IMR-90 (cell line): ENCODE measurements at regions not wholly inside any gene's neighbourhood (a gene's known extent, or its start where the extent isn't known, plus 50 kb on each side); places are given as distances from the start of the nearest gene placed in this dataset.

ENCODE experiments used
- ATAC-seq: fragments of 200-7000 bp; cut with Tn5 transposase; 2 replicates; pipeline ENCODE4 v1.9.1; 2020; ENCODE audit warnings: low read depth, mild to moderate bottlenecking, moderate library complexity
- BruUV-seq: library from RNA; stranded (reverse); fragments of 400-500 nt; replicated peaks from 2 replicates; lab custom pipeline; 2021; lab: Mats Ljungman, UMichigan
- CTCF ChIA-PET: fragments of 300-600 bp; formaldehyde crosslinking; extraction: SDS; loops from one replicate; lab custom pipeline; 2021; ENCODE audit warnings: antibody characterized with exemption; lab: Yijun Ruan, JAX
- POLR2A ChIA-PET: fragments of 300-600 bp; sonication (Branson Sonifier 250); formaldehyde crosslinking; loops from one replicate; lab custom pipeline; 2022; ENCODE audit warnings: antibody characterized with exemption; ENCODE audit not compliant: unreplicated experiment; lab: Charles Lee
- DNase-seq: peaks from one replicate; pipeline ENCODE4 v3.0.0; 2013
- H2AFZ ChIP-seq: replicated peaks from 2 replicates; pipeline ENCODE3; 2013; ENCODE audit warnings: low read length, mild to moderate bottlenecking; ENCODE audit not compliant: poor library complexity
- H2AK5ac ChIP-seq: 2 replicates; pipeline ENCODE4 v1.6.1; 2013; ENCODE audit warnings: low read depth, low read length, inconsistent platforms
- H2AK9ac ChIP-seq: replicated peaks from 2 replicates; pipeline ENCODE3; 2013; ENCODE audit warnings: mild to moderate bottlenecking, low read depth, low read length, moderate library complexity; ENCODE audit not compliant: poor library complexity
- H2BK120ac ChIP-seq: 2 replicates; pipeline ENCODE4 v1.6.1; 2013; ENCODE audit warnings: low read depth, low read length, inconsistent platforms
- H2BK15ac ChIP-seq: 3 replicates; pipeline ENCODE4 v1.6.1; 2013; ENCODE audit warnings: low read depth, low read length, inconsistent platforms
- H2BK20ac ChIP-seq: 2 replicates; pipeline ENCODE4 v1.6.1; 2013; ENCODE audit warnings: low read depth, mild to moderate bottlenecking, inconsistent platforms, low read length, moderate library complexity
- H2BK5ac ChIP-seq: 2 replicates; pipeline ENCODE4 v1.6.1; 2013; ENCODE audit warnings: mild to moderate bottlenecking, low read depth, low read length, inconsistent platforms; ENCODE audit not compliant: poor library complexity, severe bottlenecking
- H3K14ac ChIP-seq: replicated peaks from 2 replicates; pipeline ENCODE4 v1.6.1; 2013; ENCODE audit warnings: low read depth, low read length, inconsistent platforms
- H3K18ac ChIP-seq: 2 replicates; pipeline ENCODE4 v1.6.1; 2013; ENCODE audit warnings: low read depth, low read length, control low read depth
- H3K23ac ChIP-seq: 2 replicates; pipeline ENCODE4 v1.6.1; 2013; ENCODE audit warnings: low read depth, low read length, inconsistent platforms
- H3K27ac ChIP-seq: 2 replicates; pipeline ENCODE4 v1.5.1; 2013; ENCODE audit warnings: mild to moderate bottlenecking, control low read depth, low read length; ENCODE audit not compliant: insufficient read depth
- H3K27me3 ChIP-seq: 2 replicates; pipeline ENCODE4 v1.6.1; 2013; ENCODE audit warnings: low read length; ENCODE audit not compliant: control insufficient read depth, insufficient read depth
- H3K36me3 ChIP-seq: 2 replicates; pipeline ENCODE4 v1.6.1; 2013; ENCODE audit warnings: low read length, mixed read lengths; ENCODE audit not compliant: control insufficient read depth, insufficient read depth
- H3K4ac ChIP-seq: 2 replicates; pipeline ENCODE4 v1.6.1; 2013; ENCODE audit warnings: low read depth, low read length, inconsistent platforms
- H3K4me1 ChIP-seq: 2 replicates; pipeline ENCODE4 v1.6.1; 2013; ENCODE audit warnings: low read length, mixed read lengths; ENCODE audit not compliant: control insufficient read depth, insufficient read depth
- H3K4me2 ChIP-seq: 2 replicates; pipeline ENCODE4 v1.6.1; 2013; ENCODE audit warnings: low read depth, mild to moderate bottlenecking, control low read depth, low read length, moderate library complexity
- H3K4me3 ChIP-seq: 2 replicates; pipeline ENCODE4 v1.5.1; 2013; ENCODE audit warnings: low read depth, mild to moderate bottlenecking, control low read depth, low read length, moderate library complexity; ENCODE audit not compliant: insufficient read depth
- H3K56ac ChIP-seq: 2 replicates; pipeline ENCODE4 v1.6.1; 2013; ENCODE audit warnings: low read length, inconsistent platforms; ENCODE audit not compliant: insufficient read depth; ENCODE audit errors: extremely low read depth
- H3K79me1 ChIP-seq, 2 experiments: 2 replicates each; pipeline ENCODE4 v1.6.1; 2013; ENCODE audit warnings: low read length in 2 of 2, inconsistent platforms in 1 of 2, low read depth in 1 of 2
- H3K9ac ChIP-seq: 2 replicates; pipeline ENCODE4 v1.6.1; 2013; ENCODE audit warnings: low read depth, low read length, control low read depth
- H3K9me1 ChIP-seq: 2 replicates; pipeline ENCODE4 v1.6.1; 2013; ENCODE audit warnings: low read length, inconsistent platforms; ENCODE audit not compliant: insufficient read depth
- H3K9me3 ChIP-seq: 2 replicates; pipeline ENCODE4 v1.6.1; 2013; ENCODE audit warnings: low read length; ENCODE audit not compliant: control insufficient read depth, insufficient read depth
- H4K20me1 ChIP-seq: 2 replicates; pipeline ENCODE4 v1.6.1; 2013; ENCODE audit warnings: low read length, inconsistent platforms; ENCODE audit not compliant: insufficient read depth
- H4K5ac ChIP-seq: 2 replicates; pipeline ENCODE4 v1.6.1; 2013; ENCODE audit warnings: mild to moderate bottlenecking, low read depth, low read length, control low read depth
- H4K8ac ChIP-seq, 2 experiments: 2 replicates each; pipeline ENCODE4 v1.6.1; 2013; ENCODE audit warnings: low read depth in 2 of 2, low read length in 2 of 2, control low read depth in 1 of 2, inconsistent platforms in 1 of 2
- H4K91ac ChIP-seq: 2 replicates; pipeline ENCODE4 v1.6.1; 2013; ENCODE audit warnings: low read depth, low read length, inconsistent platforms; ENCODE audit not compliant: insufficient read depth
- CEBPB ChIP-seq: IDR thresholded peaks from 2 replicates; pipeline ENCODE4 v1.6.1; 2012; ENCODE audit warnings: low read depth, low read length, improper control_type of control experiment
- ELK1 ChIP-seq: fragments of 150-350 bp; IDR thresholded peaks from 2 replicates; pipeline ENCODE4 v1.6.1; 2016; ENCODE audit warnings: low read depth, mild to moderate bottlenecking, low read length, moderate library complexity, borderline replicate concordance
- MAFK ChIP-seq: IDR thresholded peaks from 2 replicates; pipeline ENCODE4 v1.6.1; 2012; ENCODE audit warnings: low read depth, low read length, improper control_type of control experiment
- POLR2A ChIP-seq: IDR thresholded peaks from 2 replicates; pipeline ENCODE4 v1.6.1; 2012; ENCODE audit warnings: mild to moderate bottlenecking, low read depth, low read length
- RAD21 ChIP-seq: IDR thresholded peaks from 2 replicates; pipeline ENCODE4 v1.6.1; 2012; ENCODE audit warnings: low read length, improper control_type of control experiment
- RFX5 ChIP-seq: IDR thresholded peaks from 2 replicates; pipeline ENCODE4 v1.8.0; 2012; ENCODE audit warnings: low read depth, mild to moderate bottlenecking, low read length, moderate library complexity
- WGBS, 2 experiments: methylation state at CpG; one replicate each; pipeline versions ENCODE4 v1.1.5 to v1.1.7; 2013; ENCODE audit warnings: missing lambda C conversion rate in 2 of 2; ENCODE audit not compliant: insufficient read length in 1 of 2; ENCODE audit errors: extremely low coverage in 2 of 2; 5-methylcytosine and 5-hydroxymethylcytosine counted together
- dilution Hi-C: fragments of 300-500 bp; cut with HindIII; formaldehyde crosslinking; loops from one replicate; pipeline ENCODE4 v1.14.3; 2018; ENCODE audit warnings: low sequenced_read_pairs; ENCODE audit not compliant: unreplicated experiment
- in situ Hi-C: fragments of 300-500 bp; cut with MboI; formaldehyde crosslinking; loops from 3 replicates; pipeline ENCODE4 v1.14.3; 2019; ENCODE audit warnings: low sequenced_read_pairs, inconsistent platforms, mixed read lengths
- intact Hi-C: fragments of 100-400 bp; cut with micrococcal nuclease; formaldehyde crosslinking; loops from 2 replicates; pipeline ENCODE4 v1.10.0; 2022
- TF ChIP-seq, protein P1 (sequence below): conservative IDR thresholded peaks from 2 replicates; pipeline ENCODE4 v1.5.1; 2012; ENCODE audit warnings: mild to moderate bottlenecking, low read depth, low read length, improper control_type of control experiment

DNA sequence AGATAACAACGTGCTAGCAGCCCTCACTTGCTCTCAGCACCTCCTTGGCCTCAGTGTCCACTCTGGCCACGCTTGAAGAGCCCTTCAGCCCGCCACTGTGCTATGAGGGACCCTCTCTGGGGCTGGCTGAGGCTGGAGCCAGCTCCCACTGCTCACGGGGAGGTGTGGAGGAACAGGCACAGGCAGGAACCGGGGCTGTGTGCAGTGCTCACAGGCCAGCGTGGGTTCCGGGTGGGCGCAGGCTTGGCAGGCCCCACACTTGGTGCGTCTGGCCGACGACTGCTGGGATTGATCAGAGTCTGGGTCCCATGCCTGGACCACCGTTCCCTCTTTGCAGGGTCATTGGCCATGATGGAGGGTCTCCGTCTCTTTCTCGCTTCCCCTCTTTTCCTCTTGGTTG lies 194.3 kb upstream of the GRAMD2B start:
- no peak overlapping the region for H3K18ac ChIP-seq
- intact Hi-C loops (no loop called here), dilution Hi-C loops (no loop called here), in situ Hi-C loops (no loop called here)
- DNase-seq (no peak), ATAC-seq (no peak)
- no peak overlapping the region for H3K27ac ChIP-seq
- H3K14ac ChIP-seq = no peak overlapping the region
- no peak overlapping the region for H4K8ac ChIP-seq
- no peak overlapping the region for H2AK5ac ChIP-seq
- 90% methylated on average over 2 of the region's 14 CpGs; no CpG with 5 or more reads in 1 of the 2 experiments for WGBS, 2 experiments
- H3K56ac ChIP-seq = no peak overlapping the region
- no TSS peak for BruUV-seq
- peaks cover 2% of the 10 kb centered on the region; the same call in 1 of the 2 replicates for H3K9me3 ChIP-seq
- no peak overlapping the region for H3K4ac ChIP-seq
- H2BK120ac ChIP-seq = no peak overlapping the region
- H4K91ac ChIP-seq = no peak overlapping the region
- H3K27me3 ChIP-seq = no peaks in the 10 kb centered on the region
- H3K9ac ChIP-seq = no peak overlapping the region
- no peak overlapping the region for H2BK20ac ChIP-seq
- no peak overlapping the region for H2BK15ac ChIP-seq
- H2AFZ ChIP-seq = no peak overlapping the region
- H3K4me2 ChIP-seq = no peak overlapping the region
- H3K4me3 ChIP-seq = no peak overlapping the region
- TF ChIP-seq, protein P1, sequence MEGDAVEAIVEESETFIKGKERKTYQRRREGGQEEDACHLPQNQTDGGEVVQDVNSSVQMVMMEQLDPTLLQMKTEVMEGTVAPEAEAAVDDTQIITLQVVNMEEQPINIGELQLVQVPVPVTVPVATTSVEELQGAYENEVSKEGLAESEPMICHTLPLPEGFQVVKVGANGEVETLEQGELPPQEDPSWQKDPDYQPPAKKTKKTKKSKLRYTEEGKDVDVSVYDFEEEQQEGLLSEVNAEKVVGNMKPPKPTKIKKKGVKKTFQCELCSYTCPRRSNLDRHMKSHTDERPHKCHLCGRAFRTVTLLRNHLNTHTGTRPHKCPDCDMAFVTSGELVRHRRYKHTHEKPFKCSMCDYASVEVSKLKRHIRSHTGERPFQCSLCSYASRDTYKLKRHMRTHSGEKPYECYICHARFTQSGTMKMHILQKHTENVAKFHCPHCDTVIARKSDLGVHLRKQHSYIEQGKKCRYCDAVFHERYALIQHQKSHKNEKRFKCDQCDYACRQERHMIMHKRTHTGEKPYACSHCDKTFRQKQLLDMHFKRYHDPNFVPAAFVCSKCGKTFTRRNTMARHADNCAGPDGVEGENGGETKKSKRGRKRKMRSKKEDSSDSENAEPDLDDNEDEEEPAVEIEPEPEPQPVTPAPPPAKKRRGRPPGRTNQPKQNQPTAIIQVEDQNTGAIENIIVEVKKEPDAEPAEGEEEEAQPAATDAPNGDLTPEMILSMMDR = no peak
- TF ChIP-seq POLR2A (no peak), CEBPB (no peak), ELK1 (no peak), RAD21 (no peak), MAFK (no peak), RFX5 (no peak)
- no peak overlapping the region for H3K23ac ChIP-seq
- H3K9me1 ChIP-seq = no peaks in the 10 kb centered on the region
- H2AK9ac ChIP-seq = no peak overlapping the region
- no peaks in the 10 kb centered on the region for H3K79me1 ChIP-seq
- no peak overlapping the region for H4K5ac ChIP-seq
- H2BK5ac ChIP-seq = no peak overlapping the region
- no peaks in the 10 kb centered on the region for H4K20me1 ChIP-seq
- ChIA-PET POLR2A (no interaction called here), CTCF (no interaction called here)
- H3K36me3 ChIP-seq = no peaks in the 10 kb centered on the region
- no peaks in the 10 kb centered on the region for H3K4me1 ChIP-seq
